ENCODE measurements at regions not wholly inside any gene's neighbourhood (a gene's known extent, or its start where the extent isn't known, plus 50 kb on each side); places are given as distances from the start of the nearest gene placed in this dataset.

- DNase-seq (ENCODE audit: low spot score): no peak
Observed at GRCh38 chr13:22505489-22505888, 675.3 kb upstream of the SGCG start.

DNA sequence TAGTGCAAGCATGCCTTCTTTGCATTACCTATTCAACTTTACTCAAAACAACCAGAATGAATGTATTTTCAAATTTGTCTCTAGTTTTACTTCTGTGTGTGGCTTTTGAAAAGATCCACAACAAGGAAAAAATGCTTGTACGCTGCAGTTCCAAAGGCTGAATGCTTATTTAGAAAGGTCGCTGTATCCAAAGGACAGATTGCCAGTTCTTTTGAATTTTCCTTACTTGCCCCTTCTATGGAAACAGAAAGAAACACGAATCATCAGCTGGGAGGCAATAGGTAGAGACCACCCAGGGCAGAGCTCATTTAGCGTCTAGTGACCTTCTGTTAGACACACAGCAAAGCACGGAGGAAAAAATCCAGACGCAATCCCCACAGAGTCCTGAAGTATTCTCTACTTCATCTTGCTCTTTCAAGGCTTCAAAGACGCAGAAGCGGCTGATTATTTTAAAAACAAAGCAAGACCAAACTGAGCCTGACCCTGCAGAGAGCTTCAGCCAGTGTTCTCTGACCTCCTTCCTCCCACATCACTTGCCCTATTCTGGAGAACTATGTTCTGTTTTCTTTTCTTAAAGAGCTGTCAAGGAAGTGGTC is 674.6 kb upstream of the SGCG start:
- no peak for DNase-seq (ENCODE audit: low spot score)

DNA sequence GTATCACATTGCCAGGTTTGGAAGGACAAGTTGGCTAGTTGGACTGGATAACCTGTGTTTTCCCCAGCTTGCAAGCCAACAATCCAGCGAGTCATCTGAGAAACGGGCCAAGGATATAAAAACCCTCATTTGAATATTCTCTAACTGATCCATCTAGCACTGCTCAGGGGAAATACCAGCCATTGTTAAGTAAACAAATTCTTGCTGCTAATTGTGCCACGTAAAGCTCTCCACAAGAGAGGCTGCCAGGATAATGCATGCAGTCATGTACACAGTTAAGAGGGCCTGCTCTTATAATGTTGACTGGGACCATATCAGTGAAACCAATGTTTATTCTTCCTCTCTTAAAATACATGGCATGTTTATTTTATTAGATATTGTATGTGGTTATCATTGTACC is 663.2 kb upstream of the SGCG start:
- DNase-seq (ENCODE audit: low spot score): no peak

DNA sequence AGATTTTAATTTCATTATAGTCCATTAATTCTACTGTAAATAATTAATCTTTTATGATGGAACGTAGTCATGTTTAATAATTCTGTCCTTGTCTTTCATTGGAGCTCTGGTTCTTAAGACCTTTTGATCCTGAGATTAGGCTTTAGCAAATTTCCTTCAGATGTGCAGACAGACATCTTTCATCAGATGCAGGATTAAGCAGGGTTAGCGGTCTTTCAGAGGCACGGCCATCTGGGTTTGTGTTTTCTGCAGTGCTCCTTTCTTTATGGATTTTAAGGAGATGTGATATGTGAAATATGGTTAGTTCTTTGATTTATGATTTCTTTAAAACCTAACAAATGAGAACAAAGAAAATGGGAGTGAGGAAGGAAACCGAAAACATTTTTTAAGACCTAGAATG is 643.9 kb upstream of the SGCG start:
- no peak for DNase-seq (ENCODE audit: low spot score)

DNA sequence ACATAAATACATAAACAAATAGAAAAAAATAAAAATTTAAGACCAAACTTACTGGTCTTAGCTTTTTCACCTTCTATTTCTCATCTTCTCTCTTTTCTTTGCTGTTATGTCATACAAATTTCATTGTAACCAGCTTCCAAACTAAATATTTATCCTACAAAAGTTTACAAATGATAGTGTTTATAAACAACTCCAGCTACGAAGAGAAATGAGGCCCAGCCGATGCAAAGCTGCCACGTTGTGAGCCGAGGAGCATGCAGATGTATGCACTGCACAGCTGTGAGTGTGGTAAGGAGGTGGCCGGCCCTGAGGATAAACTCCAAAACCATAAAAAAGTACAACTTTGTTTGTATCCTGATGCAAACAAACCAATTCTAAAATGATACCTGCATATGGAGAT is 642.4 kb upstream of the SGCG start:
- no peak for DNase-seq (ENCODE audit: low spot score)

DNA sequence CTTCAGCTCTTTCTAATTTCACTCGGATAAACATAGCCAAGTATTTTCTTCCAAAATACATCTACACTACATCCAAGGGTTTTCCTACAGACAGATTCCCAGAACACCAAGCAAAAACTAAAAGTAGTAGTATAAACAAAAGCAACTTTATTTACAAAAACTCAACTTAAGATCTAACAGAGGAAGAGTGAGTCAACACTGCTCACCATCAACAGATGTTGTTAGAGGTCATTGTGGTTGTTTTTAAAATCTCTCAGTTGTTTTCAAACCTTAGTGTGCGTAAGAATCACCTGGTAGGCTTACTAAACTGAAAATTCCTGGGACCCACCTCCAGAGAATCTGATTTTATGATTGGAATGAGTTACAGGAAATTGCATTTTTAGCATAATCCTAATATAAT is 631.7 kb upstream of the SGCG start:
- no peak for DNase-seq (ENCODE audit: low spot score)

DNA sequence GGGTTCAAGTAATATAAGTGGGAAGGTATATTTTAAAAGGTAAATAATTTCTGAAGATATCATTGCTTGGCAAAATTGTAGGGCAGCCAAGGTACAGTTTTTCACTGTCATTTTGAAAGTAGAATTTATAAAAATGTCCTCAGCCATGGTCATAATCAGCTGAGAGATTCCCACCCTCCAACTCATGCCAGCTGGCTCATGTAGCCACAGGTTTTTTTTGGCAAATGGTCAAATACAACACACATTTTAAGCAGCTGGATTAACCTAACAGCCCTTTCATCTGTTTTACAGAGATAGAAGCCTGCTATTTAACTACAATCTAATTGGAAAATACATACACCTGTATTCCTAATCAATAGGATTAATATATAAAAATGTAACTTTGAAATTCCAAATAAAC is 619.2 kb upstream of the SGCG start:
- no peak for DNase-seq (ENCODE audit: low spot score)

DNA sequence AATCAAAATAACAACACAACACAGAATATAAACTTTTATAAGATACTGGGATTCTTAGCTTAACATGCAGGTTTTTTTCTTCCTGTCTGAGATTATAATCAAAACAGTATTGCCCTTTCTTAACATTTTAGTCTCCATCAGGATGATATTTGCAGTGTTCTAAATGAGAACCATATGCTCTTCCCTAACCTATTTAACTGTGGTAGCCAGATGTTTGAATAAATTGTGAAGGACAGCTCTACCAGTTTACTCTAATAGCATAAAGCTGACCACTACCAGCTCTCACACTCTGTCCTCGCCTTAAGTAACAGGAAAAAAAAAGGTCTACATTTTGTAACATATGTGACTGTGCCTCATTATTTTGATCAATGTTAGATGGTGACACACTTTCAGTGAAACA is 618.7 kb upstream of the SGCG start:
- DNase-seq (ENCODE audit: low spot score): no peak

- DNase-seq (ENCODE audit: low spot score): no peak
Observed at GRCh38 chr13:22563272-22563671, 617.5 kb upstream of the SGCG start.

- no peak for DNase-seq (ENCODE audit: low spot score)
Observed at GRCh38 chr13:22569811-22570210, 611.0 kb upstream of the SGCG start.

DNA sequence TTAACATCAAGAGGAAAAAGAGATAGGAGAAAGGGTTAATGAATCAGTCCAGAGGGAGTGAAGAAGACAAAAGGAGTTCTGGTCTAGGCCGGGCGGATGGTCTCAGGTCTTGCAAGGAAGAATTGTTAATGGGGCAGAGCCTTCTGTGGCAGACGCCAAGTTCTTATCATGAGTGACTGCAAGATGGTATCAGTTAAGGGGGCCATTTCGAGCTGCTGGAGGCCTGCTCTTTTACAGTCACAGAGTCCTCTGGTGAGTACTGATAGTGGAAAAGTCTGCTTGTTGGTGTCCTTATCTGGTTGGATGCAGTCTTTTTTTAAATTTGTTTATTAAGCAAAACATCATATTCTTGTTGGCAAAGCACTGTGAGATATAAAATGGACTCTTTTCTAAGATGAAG is 590.9 kb upstream of the SGCG start:
- DNase-seq (ENCODE audit: low spot score): no peak

GRCh38 chr13:22592515-22592914 is 588.3 kb upstream of the SGCG start:
- DNase-seq (ENCODE audit: low spot score): no peak

DNA sequence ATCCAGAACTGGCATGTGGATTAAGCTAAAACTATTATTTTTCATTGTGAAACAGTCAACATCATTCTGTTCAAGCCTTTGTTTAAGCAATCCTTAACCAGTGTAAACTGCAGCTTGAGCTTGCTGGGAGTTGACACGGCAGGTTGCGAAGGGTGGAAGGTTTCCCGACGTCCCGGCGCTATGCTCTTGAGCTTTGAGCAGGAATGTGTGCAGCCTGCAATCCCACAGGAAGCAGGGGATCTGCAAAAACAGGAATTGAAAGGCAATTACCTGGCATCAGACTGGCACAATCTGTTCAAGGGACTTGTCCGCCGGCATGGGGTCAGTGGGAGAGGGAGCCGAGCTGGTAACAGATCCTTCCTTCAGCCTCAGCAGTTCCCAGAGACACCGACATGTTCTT is 586.7 kb upstream of the SGCG start:
- DNase-seq (ENCODE audit: low spot score): peak; percentile 39

GRCh38 chr13:22596171-22596863 is 584.5 kb upstream of the SGCG start:
- DNase-seq (ENCODE audit: low spot score): peak; percentile 29

DNA sequence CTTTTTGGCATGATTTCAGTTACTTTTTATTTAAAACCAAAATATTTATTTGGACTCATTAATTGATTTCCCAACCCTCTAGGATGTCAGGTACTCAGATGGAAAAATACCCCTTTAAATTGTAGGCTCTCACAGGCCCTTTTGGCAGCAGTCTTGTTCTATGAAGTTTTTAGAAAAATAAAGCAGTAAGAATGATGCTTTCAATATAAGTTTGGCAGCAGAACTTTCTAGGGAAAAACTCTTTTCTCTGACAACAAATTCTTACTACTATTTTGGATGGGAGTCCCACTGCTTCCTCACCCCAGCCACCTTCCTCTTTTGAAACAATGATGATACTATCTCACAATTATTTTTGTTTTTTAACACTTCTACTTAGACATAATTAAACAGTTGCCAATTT is 581.6 kb upstream of the SGCG start:
- no peak for DNase-seq (ENCODE audit: low spot score)

- no peak for DNase-seq (ENCODE audit: low spot score)
Observed at GRCh38 chr13:22618002-22618401, 562.8 kb upstream of the SGCG start.

GRCh38 chr13:22625691-22626090 is 555.1 kb upstream of the SGCG start:
- DNase-seq (ENCODE audit: low spot score): no peak

DNA sequence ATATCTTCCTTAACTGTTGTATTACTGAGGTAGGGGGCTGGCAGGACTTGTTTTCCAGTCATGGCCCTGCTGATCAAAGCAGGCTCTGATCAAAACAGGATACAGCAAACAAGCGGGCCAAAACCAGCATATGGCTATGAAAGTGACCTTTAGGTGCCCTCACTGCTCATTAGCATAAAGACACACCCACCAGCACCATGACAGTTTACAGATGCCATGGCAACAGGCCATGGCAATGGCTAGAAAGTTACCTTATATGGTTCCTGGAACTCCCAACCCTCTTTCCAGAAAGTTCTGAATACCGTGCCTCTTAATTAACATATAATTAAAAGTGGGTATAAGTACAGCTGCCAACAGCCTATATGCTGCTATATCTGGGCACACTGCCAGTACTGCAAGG is 551.4 kb upstream of the SGCG start:
- no peak for DNase-seq (ENCODE audit: low spot score)

- DNase-seq (ENCODE audit: low spot score): no peak
Observed at GRCh38 chr13:22642088-22642487, 538.7 kb upstream of the SGCG start.

DNA sequence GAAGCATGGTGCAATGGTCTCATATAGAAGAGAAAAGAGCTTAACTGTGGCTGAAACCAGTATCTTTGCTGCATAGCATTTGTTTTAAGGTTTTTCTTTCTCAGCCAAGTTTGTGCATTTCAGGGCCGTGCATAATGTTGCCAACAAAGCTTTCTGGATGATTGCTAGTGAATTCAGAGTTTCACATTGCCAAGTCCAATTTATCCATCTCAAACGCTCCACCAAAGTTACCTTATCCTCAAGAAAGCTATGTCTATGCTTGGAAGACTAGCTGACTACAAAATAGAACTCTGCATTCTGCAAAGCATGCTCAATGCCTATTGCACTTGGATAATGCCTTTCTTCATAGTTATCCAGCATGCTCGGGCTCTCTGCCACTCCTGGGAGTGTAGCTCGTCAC is 535.8 kb upstream of the SGCG start:
- DNase-seq (ENCODE audit: low spot score): no peak

- no peak for DNase-seq (ENCODE audit: low spot score)
Observed at GRCh38 chr13:22647156-22647850, 533.5 kb upstream of the SGCG start.

DNA sequence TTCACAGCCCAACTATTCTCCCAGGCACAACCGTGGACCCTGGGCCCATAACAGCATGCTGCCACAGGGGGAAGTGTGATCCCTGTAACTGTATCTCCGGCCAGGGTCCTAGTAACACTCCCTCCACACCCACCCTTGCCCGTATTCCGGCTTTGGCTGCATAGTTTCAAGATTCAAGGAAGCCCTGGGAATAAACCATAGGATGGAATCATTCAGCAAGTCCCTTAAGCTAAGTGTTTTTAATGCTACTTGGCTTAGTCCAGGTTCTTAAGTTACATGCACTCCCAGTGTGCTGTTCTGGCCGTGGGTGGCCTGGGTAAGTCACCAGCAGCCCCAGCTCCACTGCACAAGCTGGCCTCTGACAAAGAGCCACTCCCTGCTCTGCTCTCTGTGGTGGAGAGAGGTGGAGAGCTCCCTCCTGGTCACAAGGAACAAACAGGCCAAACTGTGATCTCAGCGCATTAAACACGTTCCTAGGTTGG is 532.4 kb upstream of the SGCG start:
- no peak for DNase-seq (ENCODE audit: low spot score)

DNA sequence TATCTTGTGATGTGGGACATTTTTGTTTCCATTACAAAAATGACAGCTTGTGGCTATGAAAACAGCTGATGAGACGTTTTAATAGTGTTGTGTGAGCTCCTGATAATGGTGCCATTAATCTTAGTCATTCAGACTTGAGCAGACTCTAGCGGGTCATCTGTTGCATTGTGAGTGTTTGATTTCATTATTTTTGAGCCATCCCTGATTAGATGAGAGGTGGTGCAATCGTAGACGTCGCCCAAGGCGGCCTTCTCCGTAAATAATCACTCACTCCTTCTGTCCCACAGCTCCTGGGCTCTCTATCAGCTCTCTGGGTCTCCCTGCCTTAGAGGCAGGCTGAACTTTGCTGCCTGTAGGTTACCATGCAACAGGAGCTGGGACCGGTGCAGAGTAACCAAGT is 528.0 kb upstream of the SGCG start:
- no peak for DNase-seq (ENCODE audit: low spot score)

- DNase-seq (ENCODE audit: low spot score): no peak
Observed at GRCh38 chr13:22653866-22654265, 526.9 kb upstream of the SGCG start.
